K562 (cell line): ENCODE measurements at regions not wholly inside any gene's neighbourhood (a gene's known extent, or its start where the extent isn't known, plus 50 kb on each side); places are given as distances from the start of the nearest gene placed in this dataset.

Source experiments
- ATAC-seq: fragments of 200-7000 bp; cut with Tn5 transposase; 3 replicates; pipeline ENCODE4 v1.9.1; 2020; ENCODE audit warnings: moderate library complexity
- BruUV-seq: library from RNA; stranded (reverse); fragments of 400-500 nt; replicated peaks from 2 replicates; lab custom pipeline; 2021; lab: Mats Ljungman, UMichigan
- CTCF ChIA-PET: fragments of 300-600 bp; formaldehyde crosslinking; extraction: SDS; loops from one replicate; lab custom pipeline; 2021; ENCODE audit warnings: low intra/inter-chr PET ratio; lab: Yijun Ruan, JAX
- POLR2A ChIA-PET: fragments of 300-600, 350-650 bp; sonication (Branson Sonifier 250); formaldehyde crosslinking; extraction: SDS; loops from one replicate; lab custom pipeline; 2021; ENCODE audit warnings: antibody characterized with exemption, inconsistent platforms; lab: Yijun Ruan, JAX
- DNase-seq, 4 experiments: peaks; one replicate each; pipeline versions ENCODE4 v3.0.0 to v3.0.0-alpha.2; 2011 to 2018; ENCODE audit warnings: low spot score in 3 of 4, mixed read lengths in 3 of 4; ENCODE audit errors: extremely low read depth in 1 of 4
- FAIRE-seq: peaks from 2 replicates; lab custom pipeline; 2011; peaks lifted over from hg19 to GRCh38; lab: Jason Lieb, UNC
- H2AFZ ChIP-seq: 2 replicates; pipeline ENCODE4 v1.6.0; 2011; ENCODE audit warnings: low read depth, low read length, control low read depth, inconsistent platforms
- H3K27ac ChIP-seq: fragments of 200-600 bp; 3 replicates; pipeline ENCODE4 v1.8.0; 2011; ENCODE audit warnings: low read depth, mild to moderate bottlenecking, control low read depth, inconsistent platforms, low read length, moderate library complexity, mixed read lengths; ENCODE audit errors: extremely low read depth
- H3K27me3 ChIP-seq, 2 experiments: fragments of 300-600 bp in 1 of 2; 2 replicates in 1 of 2; 3 replicates in 1 of 2; pipeline versions ENCODE4 v1.6.0 to v1.8.0; 2011; ENCODE audit warnings: inconsistent platforms in 2 of 2, low read length in 2 of 2, mild to moderate bottlenecking in 1 of 2, mixed read lengths in 1 of 2, moderate library complexity in 1 of 2; ENCODE audit not compliant: control insufficient read depth in 2 of 2, insufficient read depth in 2 of 2
- H3K36me3 ChIP-seq: fragments of 300-600 bp; 3 replicates; pipeline ENCODE4 v1.8.0; 2011; ENCODE audit warnings: mild to moderate bottlenecking, low read length, inconsistent platforms; ENCODE audit not compliant: control insufficient read depth, insufficient read depth
- H3K4me1 ChIP-seq, 2 experiments: fragments of 200-600 bp in 1 of 2; replicated peaks in 1 of 2; 2 replicates in 1 of 2; 3 replicates in 1 of 2; pipeline versions ENCODE4 v1.5.1 to v1.8.0; 2011; ENCODE audit warnings: inconsistent platforms in 2 of 2, low read length in 2 of 2, mild to moderate bottlenecking in 1 of 2, mixed read lengths in 1 of 2, moderate library complexity in 1 of 2; ENCODE audit not compliant: control insufficient read depth in 2 of 2, insufficient read depth in 2 of 2
- H3K4me2 ChIP-seq: 2 replicates; pipeline ENCODE4 v1.6.1; 2011; ENCODE audit warnings: low read length, control low read depth, inconsistent platforms, mixed read lengths; ENCODE audit not compliant: insufficient read depth
- H3K4me3 ChIP-seq: fragments of 200-600 bp; sonication (generic), shearing (Covaris generic); 2 replicates; pipeline ENCODE4 v1.5.1; 2016; ENCODE audit warnings: control low read depth, inconsistent platforms
- H3K79me2 ChIP-seq: fragments of 200-600 bp; 3 replicates; pipeline ENCODE4 v1.8.0; 2011; ENCODE audit warnings: low read length, inconsistent platforms; ENCODE audit not compliant: control insufficient read depth, insufficient read depth
- H3K9ac ChIP-seq, 2 experiments: 2 replicates each; pipeline versions ENCODE4 v1.6.0 to v1.6.1; 2011; ENCODE audit warnings: low read depth in 2 of 2, low read length in 2 of 2, control low read depth in 1 of 2, inconsistent platforms in 1 of 2, mild to moderate bottlenecking in 1 of 2, mixed read lengths in 1 of 2; ENCODE audit not compliant: insufficient read depth in 1 of 2
- H3K9me1 ChIP-seq: one replicate; pipeline ENCODE4 v1.6.0; 2011; ENCODE audit warnings: inconsistent platforms, mild to moderate bottlenecking, low read length, moderate library complexity; ENCODE audit not compliant: control insufficient read depth, insufficient read depth
- H3K9me3 ChIP-seq: replicated peaks from 2 replicates; pipeline ENCODE4 v1.5.1; 2011; ENCODE audit warnings: low read depth, low read length, inconsistent platforms; ENCODE audit not compliant: control insufficient read depth, insufficient read depth
- H4K20me1 ChIP-seq: replicated peaks from 2 replicates; pipeline ENCODE4 v1.6.1; 2011; ENCODE audit warnings: low read length, inconsistent platforms, mixed read lengths; ENCODE audit not compliant: control insufficient read depth, insufficient read depth
- CCNT2 ChIP-seq: IDR thresholded peaks from 2 replicates; pipeline ENCODE4 v1.6.1; 2011; ENCODE audit warnings: borderline replicate concordance, low read depth, mild to moderate bottlenecking, moderate library complexity, mixed read lengths, low read length; ENCODE audit not compliant: insufficient read length; ENCODE audit errors: extremely low read depth
- ELF2 ChIP-seq: fragments of 250-450 bp; sonication (Bioruptor Pico); IDR thresholded peaks from 2 replicates; pipeline ENCODE4 v1.5.0; 2021; ENCODE audit warnings: mild to moderate bottlenecking
- GATAD2B ChIP-seq: fragments of 450-650 bp; IDR thresholded peaks from 2 replicates; pipeline ENCODE4 v1.6.1; 2017; ENCODE audit warnings: mild to moderate bottlenecking, borderline replicate concordance
- POU5F1 ChIP-seq: fragments of 150-350 bp; IDR thresholded peaks from 2 replicates; pipeline ENCODE4 v1.6.1; 2014; ENCODE audit warnings: borderline replicate concordance, low read length, low read depth, mild to moderate bottlenecking; ENCODE audit not compliant: partially characterized antibody
- RNF2 ChIP-seq: sonication (generic); IDR thresholded peaks from 2 replicates; pipeline ENCODE4 v1.6.1; 2016
- ZNF57 ChIP-seq: fragments of 450-650 bp; formaldehyde crosslinking; IDR thresholded peaks from 2 replicates; pipeline ENCODE4 v1.4.0; 2020; ENCODE audit warnings: mild to moderate bottlenecking, moderate library complexity
- WGBS: fragments of 100-300 bp; shearing (Covaris generic); methylation state at CpG from one replicate; pipeline ENCODE4 v1.1.6; 2016; ENCODE audit warnings: low coverage, mixed read lengths; ENCODE audit not compliant: insufficient coverage; ENCODE audit errors: missing lambda C conversion rate; 5-methylcytosine and 5-hydroxymethylcytosine counted together
- in situ Hi-C: fragments of 300-500 bp; cut with MboI; formaldehyde crosslinking; loops from 4 replicates; pipeline ENCODE4 v1.15.0; 2018; ENCODE audit warnings: inconsistent platforms, mixed read lengths
- intact Hi-C: fragments of 100-400 bp; cut with micrococcal nuclease; formaldehyde crosslinking; loops from 2 replicates; pipeline ENCODE4 v1.14.2; 2022
- TF ChIP-seq, protein P1 (sequence below): fragments of 450-650 bp; IDR thresholded peaks from 2 replicates; pipeline ENCODE4 v1.6.1; 2016; ENCODE audit warnings: antibody characterized with exemption
- TF ChIP-seq, protein P2 (sequence below): fragments of 450-650 bp; formaldehyde crosslinking; IDR thresholded peaks from 2 replicates; pipeline ENCODE4 v1.4.0; 2022; ENCODE audit warnings: missing genetic modification characterization
- TF ChIP-seq, protein P3 (sequence below), 2 experiments: fragments of 450-650 bp; formaldehyde crosslinking in 1 of 2; IDR thresholded peaks; 2 replicates each; pipeline versions ENCODE4 v1.4.0 to v1.6.1; 2014 to 2020; ENCODE audit warnings: mild to moderate bottlenecking in 2 of 2, borderline replicate concordance in 1 of 2, low read depth in 1 of 2

DNA sequence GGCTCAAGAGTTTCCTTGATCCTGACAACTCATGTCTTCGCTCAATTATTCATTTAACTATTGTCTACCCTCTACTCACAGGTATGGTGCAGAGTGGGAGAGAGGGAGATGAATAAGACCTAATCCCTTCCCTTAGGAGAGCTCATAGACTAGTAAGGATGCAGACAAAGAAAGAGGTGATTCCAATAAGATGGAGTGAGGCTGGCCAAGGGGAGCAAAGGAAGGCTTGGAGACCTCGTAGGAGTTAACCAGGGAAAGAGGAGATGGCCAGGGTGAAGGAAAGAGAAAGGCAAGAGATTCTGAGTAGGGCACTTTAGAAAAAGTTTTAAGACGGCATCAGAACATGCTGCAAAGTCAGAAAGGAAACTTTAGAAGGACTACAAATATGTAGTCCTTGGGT lies 588.5 kb downstream of the VRK1 start:
- Histone ChIP-seq H3K9me3 (no peaks in the 10 kb centered on the region), H3K79me2 (no peaks in the 10 kb centered on the region), H3K27me3 (no peaks in the 10 kb centered on the region), H4K20me1 (no peaks in the 10 kb centered on the region; the same call in 1 of the 2 replicates), H2AFZ (no peak overlapping the region), H3K36me3 (no peaks in the 10 kb centered on the region), H3K9me1 (no peaks in the 10 kb centered on the region), H3K27ac (no peak overlapping the region), H3K4me2 (no peak overlapping the region), H3K4me3 (no peak overlapping the region), H3K4me1 (no peaks in the 10 kb centered on the region), H3K9ac (no peak overlapping the region)
- FAIRE-seq (no peak), DNase-seq (no peak), ATAC-seq (no peak)
- in situ Hi-C loops (no loop called here), intact Hi-C loops (no loop called here)
- CTCF ChIA-PET, result no interaction called here
- POLR2A ChIA-PET, result no interaction called here
- 0% methylated on average over 3 of the region's 3 CpGs for WGBS
- no TSS peak for BruUV-seq
- TF ChIP-seq ZNF57 (CRISPR knock-in tag) (no peak), GATAD2B (no peak), RNF2 (no peak), CCNT2 (no peak), ELF2 (CRISPR knock-in tag) (no peak), POU5F1 (no peak)
- TF ChIP-seq, protein P1, sequence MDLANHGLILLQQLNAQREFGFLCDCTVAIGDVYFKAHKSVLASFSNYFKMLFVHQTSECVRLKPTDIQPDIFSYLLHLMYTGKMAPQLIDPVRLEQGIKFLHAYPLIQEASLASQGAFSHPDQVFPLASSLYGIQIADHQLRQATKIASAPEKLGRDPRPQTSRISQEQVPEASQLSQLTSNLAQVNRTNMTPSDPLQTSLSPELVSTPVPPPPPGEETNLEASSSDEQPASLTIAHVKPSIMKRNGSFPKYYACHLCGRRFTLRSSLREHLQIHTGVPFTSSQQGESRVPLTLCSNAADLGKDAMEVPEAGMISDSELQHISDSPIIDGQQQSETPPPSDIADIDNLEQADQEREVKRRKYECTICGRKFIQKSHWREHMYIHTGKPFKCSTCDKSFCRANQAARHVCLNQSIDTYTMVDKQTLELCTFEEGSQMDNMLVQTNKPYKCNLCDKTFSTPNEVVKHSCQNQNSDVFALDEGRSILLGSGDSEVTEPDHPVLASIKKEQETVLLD, result no peak
- TF ChIP-seq, protein P2, sequence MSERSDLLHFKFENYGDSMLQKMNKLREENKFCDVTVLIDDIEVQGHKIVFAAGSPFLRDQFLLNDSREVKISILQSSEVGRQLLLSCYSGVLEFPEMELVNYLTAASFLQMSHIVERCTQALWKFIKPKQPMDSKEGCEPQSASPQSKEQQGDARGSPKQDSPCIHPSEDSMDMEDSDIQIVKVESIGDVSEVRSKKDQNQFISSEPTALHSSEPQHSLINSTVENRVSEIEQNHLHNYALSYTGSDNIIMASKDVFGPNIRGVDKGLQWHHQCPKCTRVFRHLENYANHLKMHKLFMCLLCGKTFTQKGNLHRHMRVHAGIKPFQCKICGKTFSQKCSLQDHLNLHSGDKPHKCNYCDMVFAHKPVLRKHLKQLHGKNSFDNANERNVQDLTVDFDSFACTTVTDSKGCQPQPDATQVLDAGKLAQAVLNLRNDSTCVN, result no peak
- TF ChIP-seq, protein P3, sequence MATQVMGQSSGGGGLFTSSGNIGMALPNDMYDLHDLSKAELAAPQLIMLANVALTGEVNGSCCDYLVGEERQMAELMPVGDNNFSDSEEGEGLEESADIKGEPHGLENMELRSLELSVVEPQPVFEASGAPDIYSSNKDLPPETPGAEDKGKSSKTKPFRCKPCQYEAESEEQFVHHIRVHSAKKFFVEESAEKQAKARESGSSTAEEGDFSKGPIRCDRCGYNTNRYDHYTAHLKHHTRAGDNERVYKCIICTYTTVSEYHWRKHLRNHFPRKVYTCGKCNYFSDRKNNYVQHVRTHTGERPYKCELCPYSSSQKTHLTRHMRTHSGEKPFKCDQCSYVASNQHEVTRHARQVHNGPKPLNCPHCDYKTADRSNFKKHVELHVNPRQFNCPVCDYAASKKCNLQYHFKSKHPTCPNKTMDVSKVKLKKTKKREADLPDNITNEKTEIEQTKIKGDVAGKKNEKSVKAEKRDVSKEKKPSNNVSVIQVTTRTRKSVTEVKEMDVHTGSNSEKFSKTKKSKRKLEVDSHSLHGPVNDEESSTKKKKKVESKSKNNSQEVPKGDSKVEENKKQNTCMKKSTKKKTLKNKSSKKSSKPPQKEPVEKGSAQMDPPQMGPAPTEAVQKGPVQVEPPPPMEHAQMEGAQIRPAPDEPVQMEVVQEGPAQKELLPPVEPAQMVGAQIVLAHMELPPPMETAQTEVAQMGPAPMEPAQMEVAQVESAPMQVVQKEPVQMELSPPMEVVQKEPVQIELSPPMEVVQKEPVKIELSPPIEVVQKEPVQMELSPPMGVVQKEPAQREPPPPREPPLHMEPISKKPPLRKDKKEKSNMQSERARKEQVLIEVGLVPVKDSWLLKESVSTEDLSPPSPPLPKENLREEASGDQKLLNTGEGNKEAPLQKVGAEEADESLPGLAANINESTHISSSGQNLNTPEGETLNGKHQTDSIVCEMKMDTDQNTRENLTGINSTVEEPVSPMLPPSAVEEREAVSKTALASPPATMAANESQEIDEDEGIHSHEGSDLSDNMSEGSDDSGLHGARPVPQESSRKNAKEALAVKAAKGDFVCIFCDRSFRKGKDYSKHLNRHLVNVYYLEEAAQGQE (IDR thresholded peaks at IDR 0.05; ENCODE audit: borderline replicate concordance), result no peak
- TF ChIP-seq, protein P3 (CRISPR knock-in tag; IDR thresholded peaks at IDR 0.05; ENCODE audit: low read depth), result no peak
